NCI-H526 (cell line): ENCODE measurements at regions not wholly inside any gene's neighbourhood (a gene's known extent, or its start where the extent isn't known, plus 50 kb on each side); places are given as distances from the start of the nearest gene placed in this dataset.
A peak's percentile ranks its signal among the peaks of the same experiment; 100 is the strongest.

Experiments
- DNase-seq, 2 experiments: peaks; one replicate each; lab custom pipeline; 2025; lab: John Stamatoyannopoulos, UW

DNA sequence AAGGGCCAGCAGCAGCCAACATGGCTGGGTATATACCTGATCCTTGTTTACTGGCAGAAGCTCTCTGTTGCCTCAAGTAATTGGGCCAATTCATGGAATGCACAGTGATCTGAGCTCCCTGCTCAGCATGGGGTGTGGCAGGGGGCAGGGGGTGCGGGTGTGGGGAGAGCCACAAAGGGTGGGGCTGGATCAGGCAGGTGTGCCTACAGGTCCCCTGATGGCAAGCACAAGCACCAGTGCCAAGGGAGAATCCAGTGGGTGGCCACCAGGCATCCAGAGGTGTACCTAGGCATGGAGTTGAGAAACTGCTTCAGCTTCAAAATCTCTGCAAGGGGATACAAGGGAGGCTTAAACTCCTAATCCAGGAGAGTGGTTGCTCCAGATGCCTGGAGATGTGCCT, 235.8 kb upstream of the TLE4 start:
- DNase-seq, result no peak

DNA sequence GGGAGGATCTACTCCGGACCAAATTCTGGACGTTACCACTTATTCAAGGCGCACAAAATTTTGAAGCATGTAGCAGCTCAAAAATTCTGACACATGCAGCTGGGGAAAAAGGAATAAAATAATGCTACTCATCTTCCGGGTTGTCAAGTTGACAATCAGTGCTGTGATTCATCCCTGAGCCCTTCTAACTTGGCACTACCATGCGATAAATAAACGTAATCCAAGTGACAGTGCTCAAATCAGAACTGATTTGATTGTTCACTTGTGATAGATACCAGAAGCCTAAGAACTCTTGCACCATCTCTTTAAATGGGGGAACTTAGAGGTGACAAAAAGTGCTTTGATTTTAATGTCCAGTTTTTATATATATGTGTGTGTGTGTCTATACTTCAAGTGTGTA, 230.2 kb upstream of the TLE4 start:
- no peak for DNase-seq

DNA sequence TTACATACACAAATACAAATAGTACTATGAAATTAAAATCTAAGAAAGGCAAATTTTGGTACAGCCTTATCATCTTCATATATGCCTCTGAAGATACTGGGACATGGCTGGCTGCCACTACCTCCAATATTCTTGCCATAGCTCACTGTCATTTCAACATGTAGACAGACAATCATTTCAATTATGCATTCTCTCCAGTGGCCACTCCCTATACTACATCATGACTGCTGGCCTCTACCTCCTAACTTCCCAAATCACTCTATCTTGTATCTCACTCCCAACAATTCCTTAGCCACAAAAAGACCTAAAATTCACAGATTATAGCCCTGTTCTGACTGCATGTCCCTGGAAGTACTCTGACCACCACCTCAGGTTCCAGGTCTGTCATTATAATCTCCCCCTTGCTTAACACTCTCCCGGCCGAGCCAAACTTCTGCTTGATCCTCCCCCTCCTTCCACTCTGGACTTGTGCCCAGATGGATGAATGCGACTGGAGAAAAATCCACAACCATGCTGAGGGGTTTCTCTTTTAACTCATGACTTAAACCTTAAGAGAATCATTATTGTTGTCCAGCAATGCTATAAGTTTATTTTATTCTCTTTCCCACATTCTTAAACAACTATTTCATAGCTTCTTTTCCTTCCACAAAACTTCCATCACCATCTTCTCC, 225.3 kb upstream of the TLE4 start:
- DNase-seq, result no peak

DNA sequence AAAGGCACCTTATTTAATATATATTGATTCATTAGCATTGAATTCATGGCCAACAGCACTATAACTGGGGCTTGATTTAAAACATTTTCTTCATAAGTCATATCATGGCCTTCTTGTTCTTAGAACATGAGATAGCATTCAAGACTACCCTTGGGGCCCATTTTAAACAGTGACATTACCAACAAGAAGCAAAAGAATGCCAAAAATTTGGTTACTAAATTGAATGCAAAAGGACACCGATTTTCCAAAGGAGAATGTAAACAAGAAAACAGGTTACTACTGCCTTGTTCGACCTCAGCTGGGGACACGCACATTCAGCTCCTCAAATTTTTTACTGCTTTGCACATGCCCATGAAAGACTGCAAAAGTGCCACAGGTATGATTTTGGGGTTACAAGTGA, 219.4 kb upstream of the TLE4 start:
- DNase-seq, result no peak

DNA sequence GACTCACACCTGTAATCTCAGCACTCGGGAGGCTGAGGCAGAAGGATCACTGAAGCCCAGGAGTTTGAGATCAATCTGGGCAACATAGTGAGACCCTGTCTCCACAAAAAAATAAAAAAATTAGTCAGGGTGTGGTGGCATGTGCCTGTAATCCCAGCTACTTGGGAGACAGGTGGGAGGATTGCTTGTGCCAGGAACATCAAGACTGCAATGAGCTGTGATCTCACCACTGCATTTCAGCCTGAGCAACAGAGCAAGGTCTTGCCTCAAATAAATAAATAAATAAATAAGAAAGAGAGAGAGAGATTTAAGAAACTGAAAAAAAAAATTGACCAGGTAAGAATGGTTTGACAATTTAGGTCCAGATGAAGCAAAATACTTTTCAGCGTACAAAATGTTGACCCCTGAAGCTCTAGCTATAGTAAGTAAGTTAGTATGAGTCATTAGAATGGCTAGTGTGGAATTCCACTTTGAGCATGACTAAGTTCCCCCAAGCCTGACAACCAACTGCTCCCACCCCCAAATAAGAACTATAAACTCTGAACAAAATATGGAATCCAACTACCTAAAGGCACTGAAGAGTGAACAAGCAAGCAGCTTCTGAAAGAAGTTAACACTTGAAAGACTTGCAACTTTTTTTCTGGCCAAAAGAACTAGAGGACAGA, 217.8 kb upstream of the TLE4 start:
- no peak for DNase-seq

DNA sequence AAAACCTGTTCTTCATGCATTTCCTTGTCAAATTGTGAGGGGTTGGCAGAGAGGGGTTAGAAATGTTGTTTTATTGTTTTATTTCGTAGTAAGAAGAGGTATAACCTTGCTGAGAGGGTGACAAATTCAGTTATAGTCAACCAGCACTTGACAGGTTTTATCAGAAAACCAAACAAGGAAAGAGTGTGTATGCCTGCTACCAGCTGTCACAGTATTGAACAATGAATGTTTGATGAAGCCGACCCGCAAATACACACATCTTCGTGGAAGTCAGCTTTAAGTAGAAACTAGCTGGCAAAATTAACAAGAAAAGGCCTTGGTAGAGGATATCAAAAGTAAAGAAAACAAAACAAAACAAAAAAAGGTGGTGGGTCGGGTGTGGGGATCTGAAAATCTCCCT, 214.6 kb upstream of the TLE4 start:
- DNase-seq, result no peak

DNA sequence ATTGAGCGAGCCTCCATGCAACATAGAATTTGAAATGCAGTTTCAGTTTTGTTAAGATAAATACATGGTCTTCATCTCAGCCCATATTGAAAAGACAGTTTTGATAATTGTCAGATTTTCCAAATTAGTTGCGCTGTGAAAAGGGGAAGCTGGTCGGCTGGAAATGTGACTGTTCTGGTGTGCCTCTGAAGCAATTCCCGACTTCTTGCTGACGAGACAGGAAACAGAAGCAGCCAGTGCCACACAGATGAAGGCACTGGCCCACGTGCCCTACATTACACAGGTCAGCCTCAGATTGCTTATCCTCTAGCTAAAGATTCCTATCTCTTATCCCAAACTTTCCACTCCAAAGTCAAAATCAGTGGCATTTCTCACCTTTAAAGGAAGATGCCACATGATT, 214.1 kb upstream of the TLE4 start:
- DNase-seq, result no peak

DNA sequence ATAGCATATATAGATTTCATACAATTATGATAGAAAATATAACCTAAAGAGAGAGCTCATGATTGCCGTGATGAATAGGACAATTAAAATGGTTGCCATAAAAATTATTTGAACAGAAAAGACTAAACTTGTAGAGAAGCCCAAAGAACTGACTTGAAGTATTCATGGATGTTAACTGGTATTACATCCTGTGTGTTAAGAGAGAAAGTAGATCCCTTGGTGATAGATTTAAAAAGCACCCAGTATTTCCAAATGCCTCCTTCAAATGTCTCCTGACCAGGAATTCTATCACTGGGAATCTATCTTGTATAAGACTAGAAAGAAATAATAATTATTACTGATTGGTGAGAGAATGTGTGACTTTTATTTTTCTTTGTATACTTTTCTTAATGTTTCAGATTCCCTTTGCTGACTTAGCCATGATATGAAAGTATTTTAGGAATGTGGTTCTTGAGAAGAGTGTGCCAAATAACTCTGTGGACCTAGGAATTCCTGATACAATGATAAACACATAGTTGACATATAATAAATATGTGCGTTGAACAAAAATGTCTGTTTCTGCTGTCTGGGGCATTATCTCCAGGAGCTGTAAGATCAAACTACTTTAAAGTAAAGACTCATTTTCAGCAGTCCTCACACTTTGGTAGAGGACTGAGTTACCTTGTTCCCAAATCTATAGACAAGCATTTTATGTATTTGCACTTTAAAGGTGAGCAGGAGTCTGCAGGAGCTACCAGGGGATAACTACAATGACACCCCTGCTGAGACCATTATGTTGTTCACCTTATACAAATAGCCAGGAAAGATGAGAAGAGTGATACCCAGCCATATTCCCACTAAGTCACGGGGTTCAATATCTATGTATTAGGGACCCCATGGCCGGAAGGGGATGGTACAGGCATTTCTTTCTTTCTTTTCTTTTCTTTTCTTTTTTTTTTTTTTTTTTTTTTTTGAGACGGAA, 211.1 kb upstream of the TLE4 start:
- no peak for DNase-seq

DNA sequence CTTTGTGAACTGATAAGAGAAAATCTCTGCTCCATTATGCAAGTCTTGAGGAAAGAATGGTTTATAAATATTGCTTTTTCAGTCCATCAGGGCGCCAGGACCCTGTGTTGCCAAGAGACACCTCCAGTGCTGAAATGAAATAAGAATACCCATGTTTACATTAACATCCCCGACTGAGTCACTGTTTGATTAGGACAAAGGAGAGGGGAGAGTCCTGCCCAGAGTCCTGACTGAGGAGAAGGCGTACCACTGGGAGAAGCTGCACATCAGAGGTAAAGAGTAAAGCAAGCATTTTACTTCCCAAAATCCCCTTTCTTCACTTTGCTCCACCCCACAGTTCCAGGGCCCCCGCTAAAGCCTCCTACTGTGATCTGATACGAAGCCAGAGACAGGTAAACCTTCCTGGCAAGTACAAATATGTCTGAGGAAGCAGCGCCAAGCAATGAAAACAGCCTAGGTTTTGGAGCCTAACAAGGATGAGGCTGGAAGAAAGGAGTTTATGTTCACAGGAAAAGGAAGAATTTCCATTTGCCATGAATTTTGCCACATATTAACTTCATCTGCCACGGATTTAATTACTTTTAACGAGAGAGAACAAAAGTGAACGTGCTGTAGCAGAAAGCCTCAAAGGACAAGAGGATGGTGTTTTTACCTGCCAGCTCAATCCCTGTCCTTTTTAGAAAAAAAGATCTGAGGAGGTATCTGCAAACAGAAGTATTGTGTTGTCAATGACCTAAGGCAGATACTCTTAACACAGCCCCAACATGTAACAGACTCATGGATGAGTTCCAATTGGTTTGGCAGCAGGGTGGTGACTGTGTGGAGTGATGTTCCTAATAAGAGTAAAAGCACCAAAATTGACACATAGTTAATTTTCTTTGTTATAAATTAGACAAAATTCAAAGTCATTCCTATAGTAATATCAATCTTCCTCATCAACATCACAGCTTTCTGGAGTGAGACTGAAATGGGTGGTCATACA, 209.4 kb upstream of the TLE4 start:
- DNase-seq, result no peak

DNA sequence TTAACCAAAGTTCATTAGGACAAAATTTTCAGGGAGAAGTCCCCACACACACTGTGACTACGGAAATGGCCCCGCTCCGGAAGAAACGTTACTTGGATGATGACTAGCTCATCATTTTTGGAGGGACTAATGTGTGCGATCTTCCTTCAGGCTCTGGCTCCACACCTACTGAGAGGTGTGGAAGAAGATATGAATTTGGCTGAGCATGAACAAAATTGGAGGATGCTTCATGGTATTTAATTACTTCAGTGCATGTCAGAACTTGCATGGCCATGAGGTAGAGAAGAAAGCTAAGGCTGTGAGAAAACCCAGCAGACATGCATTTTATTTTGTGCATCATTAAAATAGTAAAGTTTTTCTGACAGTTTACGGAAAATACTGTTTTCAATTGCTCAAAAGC, 202.1 kb upstream of the TLE4 start:
- no peak for DNase-seq

DNA sequence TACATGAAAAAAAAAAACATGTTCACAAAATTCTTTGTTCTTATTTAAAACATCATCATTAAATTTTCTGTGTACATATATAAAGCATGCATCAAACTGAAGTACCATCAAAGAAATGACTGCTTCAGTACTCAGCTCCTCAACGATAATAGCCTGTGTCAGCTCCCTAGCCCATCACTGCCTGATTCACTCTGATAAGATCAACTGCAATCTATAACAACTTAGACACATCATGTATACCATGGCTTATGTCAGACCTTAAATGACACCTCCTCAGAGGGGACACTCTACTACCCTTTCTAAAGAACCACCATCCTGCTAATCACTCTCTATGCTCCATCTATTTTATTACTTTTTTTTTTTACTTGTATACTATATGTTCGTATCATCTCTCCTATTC, 200.5 kb upstream of the TLE4 start:
- no peak for DNase-seq

DNA sequence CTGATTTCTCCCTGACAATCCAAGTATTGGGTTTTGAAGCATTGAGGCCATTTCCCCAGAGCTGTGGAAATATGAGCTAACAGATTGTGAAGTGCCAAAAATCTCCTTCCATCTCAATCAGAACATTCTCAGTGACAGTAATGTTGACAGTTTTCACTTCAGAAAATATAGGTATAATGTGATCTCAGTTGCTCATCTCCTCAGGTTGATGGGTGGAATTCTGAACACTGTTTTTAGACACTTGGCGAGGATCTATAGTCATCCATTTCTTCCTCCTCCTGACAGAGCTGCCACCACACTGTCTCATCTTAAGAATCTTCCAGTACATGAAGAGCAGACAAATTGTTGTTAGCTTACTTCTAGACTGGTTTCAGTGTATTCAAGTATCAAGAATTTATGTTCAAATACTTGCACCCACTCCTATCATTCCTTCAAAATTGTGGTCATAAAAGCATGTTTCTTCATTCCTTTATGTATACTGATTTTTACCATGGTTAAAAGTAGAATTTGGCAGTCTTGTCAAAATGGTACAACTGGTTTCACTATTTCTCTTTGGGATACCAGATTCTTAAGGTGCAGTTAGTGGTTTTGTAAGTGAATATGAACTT, 199.7 kb upstream of the TLE4 start:
- no peak for DNase-seq

DNA sequence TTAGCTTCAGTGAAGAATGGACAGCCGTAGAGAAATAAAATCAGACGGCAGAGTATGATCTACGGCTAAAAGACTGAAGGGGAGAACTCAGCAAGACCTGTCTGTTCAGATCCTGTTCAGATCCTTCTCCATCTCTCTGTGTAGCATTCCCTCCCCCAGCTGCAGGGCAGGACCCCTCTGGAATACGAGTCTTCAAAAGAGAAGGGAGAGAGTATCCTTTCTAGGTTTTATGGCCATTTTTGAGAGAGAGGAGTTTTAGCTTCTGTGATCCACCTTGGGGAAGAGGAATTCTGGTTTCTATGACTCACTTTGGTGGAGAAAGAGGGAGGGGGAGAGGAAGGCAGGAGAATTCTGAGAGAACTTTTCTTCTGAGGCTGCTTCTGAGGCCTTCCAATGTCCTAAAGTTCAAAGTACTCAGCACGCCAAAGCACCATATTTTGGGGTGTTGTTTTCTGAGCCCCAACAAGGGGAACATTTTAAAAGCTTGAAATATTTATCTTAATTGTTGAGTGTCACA, 194.4 kb upstream of the TLE4 start:
- no peak for DNase-seq

DNA sequence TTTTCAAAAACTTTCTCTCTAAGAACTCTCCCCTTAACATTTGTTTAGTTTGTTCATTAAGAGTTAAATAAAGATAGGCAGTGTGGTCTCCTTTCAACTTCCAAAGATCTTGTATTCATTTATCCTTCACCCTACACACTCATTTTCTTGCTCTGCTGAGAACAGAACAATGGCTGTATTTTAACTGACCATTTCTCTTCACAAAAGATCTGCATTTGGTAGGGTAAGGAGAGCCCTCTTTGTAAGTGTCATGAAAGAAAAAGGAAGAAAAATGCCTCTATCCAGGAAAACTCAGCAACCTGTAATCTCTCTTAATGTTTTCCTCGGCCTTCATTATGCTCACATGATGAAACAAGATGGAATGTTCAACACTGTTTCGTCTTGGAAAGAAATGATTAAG, 193.7 kb upstream of the TLE4 start:
- DNase-seq, result no peak

DNA sequence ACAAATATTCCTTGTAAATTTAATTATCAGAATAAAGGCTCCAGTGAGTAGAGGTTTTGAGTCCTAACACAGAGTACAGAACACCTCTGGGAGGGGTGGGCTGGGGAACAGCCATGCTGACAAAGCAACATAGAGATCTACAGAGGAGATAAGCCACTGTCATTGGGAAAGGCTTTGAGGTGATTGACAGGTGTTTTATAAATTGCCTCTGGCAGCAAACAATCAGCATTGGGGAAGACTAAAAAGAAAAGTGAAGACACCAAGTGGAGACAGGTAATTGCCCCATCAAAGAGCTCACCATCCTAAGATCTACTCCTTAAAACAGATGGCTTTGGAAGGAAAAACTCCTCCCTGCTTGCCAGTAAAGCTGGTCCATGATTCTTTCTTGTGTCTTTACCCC, 189.7 kb upstream of the TLE4 start:
- no peak for DNase-seq

DNA sequence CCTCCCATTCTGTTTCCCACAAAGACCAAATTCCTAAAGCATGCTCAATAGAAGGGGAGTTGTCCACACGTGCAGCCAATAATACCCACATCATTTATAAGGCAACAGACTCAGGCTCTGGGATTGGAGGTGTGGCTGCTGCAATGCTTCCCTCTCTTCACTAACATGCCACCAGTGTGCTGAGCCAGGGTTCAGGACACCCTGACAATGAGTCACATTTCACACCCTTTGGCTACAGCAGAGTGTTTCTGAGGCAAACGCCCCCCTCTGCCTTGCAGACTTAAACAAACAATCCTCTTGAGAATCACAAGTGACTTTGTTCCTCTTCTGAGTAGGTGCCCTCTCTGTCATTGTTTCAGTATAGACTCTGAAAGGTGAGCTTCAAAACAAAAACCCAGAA, 189.3 kb upstream of the TLE4 start:
- no peak for DNase-seq

DNA sequence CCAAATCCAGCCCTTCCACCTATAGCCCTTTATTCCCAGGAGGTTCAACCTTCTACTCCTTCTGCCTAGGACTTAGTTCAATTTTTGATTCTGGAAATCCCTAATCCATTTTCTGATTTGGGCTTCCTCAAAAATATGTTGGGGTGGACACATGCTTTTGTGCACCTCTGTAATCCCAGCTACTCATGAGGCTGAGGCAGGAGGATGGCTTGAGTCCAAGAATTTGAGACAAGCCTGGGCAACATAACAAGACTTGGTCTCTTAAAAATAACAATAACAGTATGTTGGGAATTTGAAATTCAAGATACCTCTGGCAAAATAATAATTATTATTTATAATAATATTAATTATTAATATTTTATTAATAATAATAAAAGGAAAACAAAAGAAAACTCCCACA, 188.7 kb upstream of the TLE4 start:
- no peak for DNase-seq

DNA sequence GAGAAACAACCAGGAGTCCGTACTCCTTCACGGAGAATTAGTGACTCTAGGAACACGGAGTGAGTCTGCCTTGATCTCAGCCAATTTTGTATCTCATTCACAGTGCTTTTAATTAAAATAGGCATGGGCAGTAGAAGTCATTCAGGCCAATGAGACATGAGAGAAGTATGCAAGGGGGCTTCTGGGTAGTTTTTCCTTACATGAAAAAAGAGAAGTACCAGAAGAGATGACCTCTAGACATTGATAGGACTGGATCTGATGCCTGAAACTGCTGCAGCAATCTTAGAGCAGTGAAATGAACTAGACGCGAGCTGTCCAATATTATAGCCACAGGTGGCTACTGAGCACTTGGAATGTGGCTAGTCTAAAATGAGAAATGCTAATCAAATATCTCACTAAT, 187.7 kb upstream of the TLE4 start:
- DNase-seq, result no peak

DNA sequence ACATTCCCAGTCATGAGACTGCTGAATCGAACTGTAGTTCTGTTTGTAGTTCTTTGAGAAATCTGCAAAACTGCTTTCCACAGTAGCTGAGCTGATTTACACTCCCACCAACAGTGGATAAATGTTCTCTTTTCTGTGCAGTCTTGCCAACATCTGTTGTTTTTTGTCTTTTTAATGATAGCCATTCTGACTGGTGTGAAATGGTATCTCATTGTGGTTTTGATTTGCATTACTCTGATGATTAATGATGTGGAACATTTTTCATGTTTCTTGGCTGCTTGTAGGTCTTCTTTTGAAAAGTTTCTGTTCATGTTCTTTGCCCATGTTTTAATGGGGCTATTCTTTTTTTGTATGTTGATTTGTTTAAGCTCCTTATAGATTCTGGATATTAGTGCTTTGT, 187.3 kb upstream of the TLE4 start:
- peak in 1 of 2 experiments; percentile 6 for DNase-seq

DNA sequence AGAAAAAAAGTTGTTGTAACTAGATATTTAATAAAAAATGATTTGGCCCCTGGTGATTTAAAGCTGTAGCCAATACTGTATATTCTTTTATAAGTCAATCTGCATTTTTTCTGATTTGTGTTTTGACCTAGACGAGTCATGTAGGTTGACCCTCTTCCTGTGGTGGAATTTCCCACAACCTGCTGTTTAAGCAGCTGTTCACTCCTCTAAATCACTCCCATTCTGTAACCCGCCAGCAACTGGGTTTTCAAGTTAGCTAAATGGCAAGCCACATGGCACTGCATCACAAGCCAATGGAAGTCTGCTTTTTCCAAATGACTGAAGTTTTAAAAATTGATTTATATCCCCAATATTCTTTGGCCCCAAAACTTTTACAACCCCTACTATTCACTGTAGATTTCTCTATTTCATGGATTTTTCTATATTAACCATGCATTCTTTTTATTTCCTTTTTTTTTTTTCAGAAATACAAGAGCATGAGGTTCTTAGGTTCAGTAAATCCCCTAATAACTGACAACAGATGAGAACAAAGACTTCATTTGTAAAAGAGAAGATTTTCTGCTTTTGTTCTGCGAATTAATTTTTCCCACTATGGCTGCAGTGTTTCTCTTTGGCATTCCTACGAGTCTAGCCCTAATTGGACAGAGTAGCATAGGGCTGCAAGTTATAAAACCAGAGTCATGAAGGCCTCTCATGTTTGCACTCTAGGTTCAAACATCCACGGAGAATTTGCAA, 184.5 kb upstream of the TLE4 start:
- DNase-seq, result peak in 1 of 2 experiments; percentile 76
